HG02852 (cell line): ENCODE measurements at regions not wholly inside any gene's neighbourhood (a gene's known extent, or its start where the extent isn't known, plus 50 kb on each side); places are given as distances from the start of the nearest gene placed in this dataset.
"Not testable (repeated sequence)": the region's sequence is repeated elsewhere in the genome, so short reads cannot be mapped to it uniquely, and the experiment has no call there.

ENCODE experiments used
- ATAC-seq: cut with Tn5 transposase; IDR thresholded peaks from one replicate; pipeline ENCODE4 v1.9.1; 2021; ENCODE audit warnings: mild to moderate bottlenecking, moderate library complexity; ENCODE audit not compliant: unreplicated experiment

DNA sequence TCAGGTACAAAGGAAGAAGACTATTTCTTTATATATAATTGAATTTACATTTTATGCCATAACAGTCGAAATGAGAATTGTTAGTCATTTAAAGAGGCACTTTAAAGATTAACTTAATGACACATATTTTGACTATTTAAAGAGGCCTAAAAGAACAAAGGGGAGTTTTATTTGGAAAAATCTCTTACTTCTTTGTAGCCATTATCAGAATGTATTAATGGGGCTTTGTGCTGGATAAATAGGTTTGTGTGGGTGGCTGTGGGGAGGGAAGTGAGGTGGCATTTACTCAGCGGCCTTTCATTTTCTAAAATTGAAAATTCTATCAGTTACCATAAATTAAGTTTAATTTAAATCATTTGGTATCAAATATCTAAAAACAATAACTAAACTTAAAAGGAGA, 462.2 kb upstream of the CXADR start:
- no peak for ATAC-seq

DNA sequence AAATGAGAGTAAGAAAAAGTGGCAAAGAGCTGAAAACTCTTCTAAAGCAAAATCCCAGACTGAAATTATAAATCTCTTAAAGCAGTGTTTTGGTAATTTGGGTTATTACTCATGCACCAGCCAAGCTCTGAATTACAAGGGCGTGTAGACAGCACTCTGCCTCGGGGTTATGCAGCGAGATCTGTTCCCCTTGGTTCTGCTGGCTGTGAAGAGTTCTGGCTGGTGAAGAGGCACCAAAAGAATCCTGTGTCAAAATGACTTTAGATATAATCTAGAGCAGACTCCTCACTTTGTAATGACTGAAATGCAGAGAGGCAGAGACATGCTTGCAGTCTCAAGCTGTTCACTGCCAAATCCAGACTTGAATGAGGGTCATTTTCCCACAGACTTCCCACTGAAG, 461.8 kb upstream of the CXADR start:
- ATAC-seq, result no peak

GRCh38 chr21:17053321-17053720, 459.5 kb upstream of the CXADR start:
- no peak for ATAC-seq

DNA sequence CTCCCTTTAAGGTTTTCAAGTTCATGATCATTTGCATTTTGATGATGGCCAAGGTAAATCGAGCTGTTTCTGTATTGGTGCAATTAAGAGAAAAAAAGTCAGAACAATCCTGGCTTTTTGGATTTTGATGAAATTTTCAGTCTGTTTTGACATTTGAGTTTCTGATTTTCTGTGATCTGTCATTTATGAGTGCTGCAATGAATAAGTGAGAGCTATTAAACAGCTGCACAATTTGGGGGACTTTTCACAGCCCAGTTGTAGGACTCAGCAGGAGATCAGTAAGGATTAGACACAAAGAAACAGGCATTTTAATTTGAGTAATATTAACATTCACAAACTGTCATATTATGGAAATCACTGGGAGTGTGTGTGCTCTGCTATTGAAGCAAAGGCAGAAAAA, 452.9 kb upstream of the CXADR start:
- ATAC-seq, result no peak

DNA sequence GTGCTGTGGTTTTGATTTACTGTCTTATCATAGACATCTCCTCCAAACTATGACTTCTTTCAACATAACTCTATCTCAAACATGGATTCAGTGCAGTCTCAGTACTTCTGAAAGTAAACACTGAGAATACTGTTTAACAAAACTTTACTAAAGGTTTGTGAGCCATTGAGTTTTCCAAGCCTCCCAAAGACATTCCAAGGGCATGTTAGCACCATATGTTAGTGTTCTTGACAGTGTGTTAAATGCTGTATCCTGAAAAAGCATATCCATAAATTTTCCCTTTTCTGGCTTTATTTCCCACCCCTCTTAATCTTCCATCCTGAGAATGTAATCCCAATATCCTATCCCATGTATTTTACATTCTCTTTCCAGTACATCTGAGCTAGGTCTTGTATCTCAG, 446.8 kb upstream of the CXADR start:
- no peak for ATAC-seq

DNA sequence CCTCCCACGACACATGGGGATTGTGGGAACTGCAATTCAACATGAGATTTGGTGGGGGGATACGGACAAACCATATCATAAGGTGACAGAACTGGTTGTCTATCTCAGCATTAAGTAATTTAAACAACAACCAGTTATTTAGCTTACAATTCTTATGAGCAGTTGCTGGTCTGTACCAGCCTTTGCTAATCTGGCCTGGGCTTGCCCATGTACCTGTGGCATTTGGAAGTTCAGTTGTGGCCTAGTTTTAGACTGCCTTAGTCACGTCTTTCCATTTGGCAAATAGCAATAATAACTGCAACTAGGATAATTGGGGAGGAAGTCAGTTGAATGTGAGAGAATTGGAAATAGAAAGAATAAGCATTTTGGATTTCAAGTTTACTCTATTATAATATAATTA, 441.8 kb upstream of the CXADR start:
- no peak for ATAC-seq

GRCh38 chr21:17081193-17081592, 431.6 kb upstream of the CXADR start:
- no peak for ATAC-seq

GRCh38 chr21:17082843-17083483, 429.9 kb upstream of the CXADR start:
- ATAC-seq, result no peak

GRCh38 chr21:17085707-17086106, 427.1 kb upstream of the CXADR start:
- ATAC-seq, result no peak

GRCh38 chr21:17088500-17088899, 424.3 kb upstream of the CXADR start:
- ATAC-seq, result no peak

DNA sequence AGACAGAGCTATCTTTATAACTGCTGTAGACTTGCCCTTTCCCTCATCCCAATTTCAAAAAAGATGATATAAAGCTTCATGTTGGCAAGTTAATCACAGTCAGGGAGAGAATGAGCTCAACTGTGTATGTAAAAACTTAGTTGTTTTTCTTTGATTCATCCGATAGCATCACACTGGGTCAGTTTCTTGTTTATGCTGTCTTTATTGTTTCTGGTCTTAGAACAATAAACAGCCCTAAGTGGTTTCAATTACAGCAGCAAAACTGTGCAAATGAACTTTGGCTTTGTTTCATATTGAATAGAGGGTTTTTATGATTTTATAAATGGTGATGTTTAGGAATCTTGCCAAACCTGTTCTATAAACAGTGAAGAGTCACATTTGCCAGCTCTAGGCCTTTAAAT, 423.8 kb upstream of the CXADR start:
- no peak for ATAC-seq

DNA sequence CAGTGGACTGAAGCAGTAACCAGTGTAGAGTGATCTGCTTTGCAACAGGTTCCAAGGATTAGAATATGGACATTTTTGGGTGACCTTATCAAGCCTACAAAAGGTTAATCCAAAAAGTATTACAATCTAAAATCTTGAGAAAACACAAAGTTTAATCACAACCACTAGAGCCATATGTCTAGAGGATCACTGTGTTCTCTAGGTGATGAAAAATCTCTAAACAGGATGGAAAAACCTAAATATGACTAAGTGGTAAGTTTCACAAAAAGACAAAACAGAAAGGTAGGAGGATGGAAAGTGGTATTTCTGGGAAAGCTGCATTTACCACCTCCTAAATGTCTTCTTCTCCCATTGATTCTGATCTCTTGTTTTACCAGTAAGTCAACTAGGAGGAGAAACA, 411.1 kb upstream of the CXADR start:
- no peak for ATAC-seq

DNA sequence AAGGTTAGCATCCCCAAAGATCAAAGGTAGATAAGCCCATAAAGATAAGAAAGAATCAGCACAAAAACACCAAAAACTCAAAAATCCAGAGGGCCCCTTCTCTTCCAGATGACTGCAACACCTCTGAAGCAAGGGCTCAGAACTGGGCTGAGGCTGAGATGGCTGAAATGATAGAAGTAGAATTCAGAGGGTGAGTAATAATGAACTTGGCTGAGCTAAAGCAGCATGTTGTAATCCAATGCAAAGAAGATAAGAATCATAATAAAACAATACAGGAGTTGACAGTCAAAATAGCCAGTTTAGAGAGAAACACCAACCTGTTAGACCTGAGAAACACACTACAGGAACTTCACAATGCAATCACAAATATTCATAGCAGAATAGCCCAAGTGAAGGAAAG, 406.9 kb upstream of the CXADR start:
- no peak for ATAC-seq

GRCh38 chr21:17114045-17114444, 398.8 kb upstream of the CXADR start:
- no peak for ATAC-seq

DNA sequence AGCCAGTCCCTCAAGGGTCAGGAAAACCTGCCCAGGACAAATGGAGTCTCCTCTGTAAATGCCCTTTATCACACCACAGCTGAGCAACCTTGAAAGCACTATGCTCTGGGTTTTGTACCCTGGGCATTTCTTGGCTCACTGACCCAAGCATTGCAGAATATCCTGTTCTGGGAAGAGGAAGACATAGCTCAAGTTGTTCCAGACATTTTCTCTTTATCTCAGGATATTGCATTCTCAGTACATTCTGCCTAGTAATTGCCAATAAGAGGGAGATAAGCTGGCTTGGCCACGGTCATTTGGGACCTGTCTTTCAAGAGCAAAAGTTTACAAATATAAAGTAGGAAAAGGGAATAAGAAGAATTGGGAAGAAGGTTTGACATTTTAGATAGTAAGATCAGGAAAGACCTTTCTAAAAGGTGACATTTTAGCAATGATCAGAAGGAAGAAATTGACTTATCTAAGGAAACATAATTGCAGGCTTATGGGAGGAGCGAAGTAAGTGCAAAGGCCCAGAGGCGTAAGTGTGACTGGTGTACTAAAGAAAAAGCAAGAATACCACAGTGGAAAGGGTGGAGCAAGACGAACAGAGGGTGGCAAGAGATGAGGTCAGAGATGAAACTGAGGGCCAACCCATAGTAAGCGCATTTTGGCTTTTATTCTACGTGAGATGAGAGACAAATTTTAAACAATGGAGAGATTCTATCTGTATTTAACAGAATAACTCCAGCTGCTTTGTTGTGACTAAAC, 394.0 kb upstream of the CXADR start:
- ATAC-seq, result no peak

DNA sequence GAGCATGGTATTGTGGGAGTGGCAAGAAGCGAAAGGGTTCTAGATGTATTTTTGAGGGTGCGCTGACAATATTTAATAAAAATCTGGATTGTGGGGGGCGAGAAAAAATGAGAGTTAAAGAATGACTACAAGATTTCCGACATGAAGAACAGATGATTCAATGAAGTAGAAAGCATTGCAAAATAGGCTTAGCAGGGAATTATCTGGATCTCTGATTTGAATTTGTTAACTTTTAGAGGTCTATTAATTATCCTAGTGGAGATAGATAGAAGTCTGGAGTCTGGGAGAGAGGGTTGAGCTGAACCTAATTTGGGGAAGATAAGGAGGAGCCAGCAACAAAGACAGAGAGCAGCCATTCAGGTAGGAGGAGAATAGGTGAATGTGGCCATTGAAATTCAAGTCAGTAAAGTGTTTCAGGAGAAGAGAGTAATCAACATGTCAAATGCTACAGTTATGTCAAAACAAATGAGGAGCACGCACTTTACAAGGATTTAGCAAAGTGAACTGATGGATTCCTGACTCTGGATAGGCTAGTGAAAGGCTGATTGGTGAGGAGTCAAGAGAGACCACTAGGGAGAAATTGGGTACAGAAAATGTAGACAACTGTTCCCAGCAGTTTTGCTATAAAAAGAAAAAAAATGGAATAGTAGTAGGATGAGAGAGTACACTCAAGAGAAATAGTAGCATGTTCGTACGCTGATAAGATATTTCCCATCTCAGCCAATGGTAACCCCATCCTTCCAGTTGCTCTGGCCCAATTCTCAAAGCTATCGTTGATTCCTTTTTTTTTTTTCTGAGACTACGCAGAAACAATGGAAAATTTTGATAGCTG, 393.2 kb upstream of the CXADR start:
- no peak for ATAC-seq

GRCh38 chr21:17127395-17127794, 385.4 kb upstream of the CXADR start:
- ATAC-seq, result not testable (repeated sequence)

- no peak for ATAC-seq
Measured at GRCh38 chr21:17128132-17128531, 384.7 kb upstream of the CXADR start.

DNA sequence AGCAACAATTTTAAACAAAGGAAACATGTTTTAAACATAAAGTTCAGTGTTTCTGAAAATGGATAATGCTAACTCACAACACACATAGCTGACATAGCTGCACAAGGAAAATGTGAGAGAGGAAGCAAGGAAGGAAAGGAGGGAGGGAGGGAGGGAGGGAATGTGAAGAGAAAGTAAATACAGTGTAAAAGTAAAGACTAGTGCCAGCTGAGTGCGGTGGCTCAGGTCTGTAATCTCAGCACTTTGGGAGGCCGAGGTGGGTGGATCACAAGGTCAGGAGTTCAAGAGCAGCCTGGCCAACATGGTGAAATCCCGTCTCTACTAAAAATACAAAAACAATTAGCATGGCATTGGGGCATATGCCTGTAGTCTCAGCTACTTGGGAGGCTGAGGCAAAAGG, 373.7 kb upstream of the CXADR start:
- ATAC-seq, result not testable (repeated sequence)

DNA sequence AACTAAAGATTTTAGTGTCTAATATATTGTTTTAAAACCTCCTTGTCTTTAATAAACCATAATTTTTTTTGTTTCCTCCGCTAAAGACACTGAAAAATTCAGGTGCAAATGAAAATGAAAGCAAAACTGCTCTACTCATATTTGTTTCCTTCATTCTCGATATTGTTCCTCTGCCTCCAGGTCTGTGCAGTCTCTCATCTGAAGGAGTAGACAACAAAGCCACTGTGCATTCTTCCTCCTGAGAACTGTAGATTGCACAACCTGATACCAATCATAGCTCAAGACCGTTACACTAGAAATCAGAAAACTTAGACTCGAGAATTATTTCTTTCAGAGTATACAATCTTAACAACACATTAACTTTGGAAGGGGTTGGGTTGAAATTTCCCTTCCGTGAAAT, 373.1 kb upstream of the CXADR start:
- ATAC-seq, result no peak

GRCh38 chr21:17146426-17146825, 366.4 kb upstream of the CXADR start:
- no peak for ATAC-seq

GRCh38 chr21:17159697-17160096, 353.1 kb upstream of the CXADR start:
- no peak for ATAC-seq
